Loucy (cell line): ENCODE measurements at regions not wholly inside any gene's neighbourhood (a gene's known extent, or its start where the extent isn't known, plus 50 kb on each side); places are given as distances from the start of the nearest gene placed in this dataset.

Experiments used
- H2AFZ ChIP-seq: fragments of 200-600 bp; sonication (generic); 2 replicates; pipeline ENCODE4 v1.6.0; 2016; ENCODE audit warnings: antibody characterized with exemption, mild to moderate bottlenecking, low read length, moderate library complexity
- H3F3A ChIP-seq: fragments of 200-600 bp; 2 replicates; pipeline ENCODE4 v1.6.0; 2016; ENCODE audit warnings: antibody characterized with exemption, low read depth, mild to moderate bottlenecking
- H3K27me3 ChIP-seq: fragments of 200-600 bp; sonication (generic); 2 replicates; pipeline ENCODE4 v1.6.1; 2014; ENCODE audit warnings: low read length, mild to moderate bottlenecking; ENCODE audit not compliant: insufficient read depth, poor library complexity, severe bottlenecking
- H3K36me3 ChIP-seq: fragments of 200-600 bp; sonication (generic); 2 replicates; pipeline ENCODE4 v1.6.1; 2016; ENCODE audit warnings: low read length; ENCODE audit not compliant: insufficient read depth
- H3K4me1 ChIP-seq: fragments of 200-600 bp; sonication (generic); 2 replicates; pipeline ENCODE4 v1.5.1; 2014; ENCODE audit warnings: low read length, mild to moderate bottlenecking; ENCODE audit not compliant: insufficient read depth, poor library complexity, severe bottlenecking
- H3K4me2 ChIP-seq: fragments of 200-600 bp; sonication (generic); 2 replicates; pipeline ENCODE4 v1.6.0; 2014; ENCODE audit warnings: antibody characterized with exemption, low read length, low read depth, mild to moderate bottlenecking; ENCODE audit not compliant: poor library complexity, severe bottlenecking
- H3K4me3 ChIP-seq: fragments of 200-600 bp; sonication (generic); 2 replicates; pipeline ENCODE4 v1.5.1; 2014; ENCODE audit warnings: low read length, mild to moderate bottlenecking, mixed read lengths; ENCODE audit not compliant: poor library complexity, severe bottlenecking
- H3K79me2 ChIP-seq: fragments of 200-600 bp; sonication (generic); 2 replicates; pipeline ENCODE4 v1.6.1; 2014; ENCODE audit warnings: low read length; ENCODE audit not compliant: insufficient read depth
- H3K9ac ChIP-seq: fragments of 200-600 bp; sonication (generic); 2 replicates; pipeline ENCODE4 v1.6.0; 2014; ENCODE audit warnings: mild to moderate bottlenecking, low read depth, low read length, moderate library complexity; ENCODE audit not compliant: poor library complexity, severe bottlenecking
- H3K9me2 ChIP-seq: fragments of 200-600 bp; sonication (generic); replicated peaks from 2 replicates; pipeline ENCODE4 v1.6.1; 2016; ENCODE audit warnings: low read depth, low read length, mixed read lengths
- H3K9me3 ChIP-seq: fragments of 200-600 bp; sonication (generic); 2 replicates; pipeline ENCODE4 v1.6.1; 2014; ENCODE audit warnings: mild to moderate bottlenecking, antibody characterized with exemption, low read length, low read depth; ENCODE audit not compliant: insufficient read depth
- H4K20me1 ChIP-seq: fragments of 200-600 bp; sonication (generic); 2 replicates; pipeline ENCODE4 v1.6.0; 2014; ENCODE audit warnings: antibody characterized with exemption, low read length, mild to moderate bottlenecking; ENCODE audit not compliant: insufficient read depth, poor library complexity, severe bottlenecking
- EZH2phosphoT487 ChIP-seq: fragments of 200-600 bp; IDR thresholded peaks from 2 replicates; pipeline ENCODE4 v1.6.1; 2018; ENCODE audit warnings: antibody characterized with exemption, mild to moderate bottlenecking, moderate library complexity, borderline replicate concordance
- TF ChIP-seq, protein P1 (sequence below): fragments of 200-600 bp; sonication (generic); conservative IDR thresholded peaks from 2 replicates; pipeline ENCODE4 v1.5.1; 2014; ENCODE audit warnings: mild to moderate bottlenecking, antibody characterized with exemption, low read length

DNA sequence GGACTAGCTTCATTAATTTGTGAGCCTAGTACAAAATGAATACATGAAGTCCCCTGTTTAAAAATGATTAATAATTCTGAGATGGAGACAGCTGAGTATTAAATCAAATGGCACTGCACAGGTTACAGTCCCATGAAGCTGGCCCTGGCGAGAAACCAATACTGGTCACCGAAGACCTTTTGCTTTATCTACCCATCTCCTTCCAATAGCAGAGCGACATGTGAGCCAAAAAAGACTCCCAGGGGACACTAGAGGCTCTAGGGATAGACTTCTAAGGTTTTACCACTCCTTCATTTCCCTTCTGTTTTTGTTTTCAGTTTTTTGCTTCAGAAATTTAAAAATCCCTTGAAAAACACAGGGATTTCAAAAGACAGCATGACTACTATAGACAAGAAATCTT lies 97.0 kb upstream of the CCSER1 start:
- H3K79me2 ChIP-seq: no peaks in the 10 kb centered on the region
- TF ChIP-seq EZH2phosphoT487: no peak
- TF ChIP-seq, protein P1, sequence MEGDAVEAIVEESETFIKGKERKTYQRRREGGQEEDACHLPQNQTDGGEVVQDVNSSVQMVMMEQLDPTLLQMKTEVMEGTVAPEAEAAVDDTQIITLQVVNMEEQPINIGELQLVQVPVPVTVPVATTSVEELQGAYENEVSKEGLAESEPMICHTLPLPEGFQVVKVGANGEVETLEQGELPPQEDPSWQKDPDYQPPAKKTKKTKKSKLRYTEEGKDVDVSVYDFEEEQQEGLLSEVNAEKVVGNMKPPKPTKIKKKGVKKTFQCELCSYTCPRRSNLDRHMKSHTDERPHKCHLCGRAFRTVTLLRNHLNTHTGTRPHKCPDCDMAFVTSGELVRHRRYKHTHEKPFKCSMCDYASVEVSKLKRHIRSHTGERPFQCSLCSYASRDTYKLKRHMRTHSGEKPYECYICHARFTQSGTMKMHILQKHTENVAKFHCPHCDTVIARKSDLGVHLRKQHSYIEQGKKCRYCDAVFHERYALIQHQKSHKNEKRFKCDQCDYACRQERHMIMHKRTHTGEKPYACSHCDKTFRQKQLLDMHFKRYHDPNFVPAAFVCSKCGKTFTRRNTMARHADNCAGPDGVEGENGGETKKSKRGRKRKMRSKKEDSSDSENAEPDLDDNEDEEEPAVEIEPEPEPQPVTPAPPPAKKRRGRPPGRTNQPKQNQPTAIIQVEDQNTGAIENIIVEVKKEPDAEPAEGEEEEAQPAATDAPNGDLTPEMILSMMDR: no peak
- no peaks in the 10 kb centered on the region for H3K9me2 ChIP-seq
- H3K4me1 ChIP-seq: peaks cover 7% of the 10 kb centered on the region
- H3K4me2 ChIP-seq: no peak overlapping the region
- H3F3A ChIP-seq: no peaks in the 10 kb centered on the region
- no peaks in the 10 kb centered on the region for H3K27me3 ChIP-seq
- no peak overlapping the region for H3K4me3 ChIP-seq
- H3K9me3 ChIP-seq: no peaks in the 10 kb centered on the region
- no peaks in the 10 kb centered on the region for H3K36me3 ChIP-seq
- no peaks in the 10 kb centered on the region for H4K20me1 ChIP-seq
- H2AFZ ChIP-seq: peak overlapping the region; percentile 57; the same call in 1 of the 2 replicates
- H3K9ac ChIP-seq: no peak overlapping the region

DNA sequence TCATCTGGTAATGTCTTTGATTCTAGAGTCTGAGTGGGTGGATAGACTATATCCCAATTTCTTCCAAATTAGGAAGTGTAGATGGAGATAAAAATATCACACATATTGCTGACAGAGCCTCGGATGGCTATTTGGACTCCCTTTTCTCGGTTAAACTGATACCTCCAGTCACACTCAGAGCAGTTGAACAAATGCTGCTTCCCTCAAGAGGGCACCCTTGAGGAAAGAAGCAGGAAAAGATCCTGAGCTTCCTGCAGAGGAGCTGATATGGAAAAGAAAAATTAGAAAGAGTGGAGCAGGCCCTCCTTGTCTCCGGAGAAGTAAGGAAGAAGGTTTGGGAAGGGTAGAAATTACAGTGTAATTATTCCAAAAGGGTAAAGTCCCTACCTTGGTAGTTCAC lies 96.2 kb upstream of the CCSER1 start:
- no peaks in the 10 kb centered on the region for H3K9me2 ChIP-seq
- no peak overlapping the region for H3K4me3 ChIP-seq
- H4K20me1 ChIP-seq: no peaks in the 10 kb centered on the region
- no peak overlapping the region for H2AFZ ChIP-seq
- peaks cover 7% of the 10 kb centered on the region for H3K4me1 ChIP-seq
- H3F3A ChIP-seq: no peaks in the 10 kb centered on the region
- H3K4me2 ChIP-seq: no peak overlapping the region
- no peaks in the 10 kb centered on the region for H3K79me2 ChIP-seq
- TF ChIP-seq, protein P1: peak; percentile 22; the same call in 1 of the 2 replicates
- TF ChIP-seq EZH2phosphoT487: no peak
- no peak overlapping the region for H3K9ac ChIP-seq
- H3K27me3 ChIP-seq: no peaks in the 10 kb centered on the region
- H3K9me3 ChIP-seq: no peaks in the 10 kb centered on the region
- H3K36me3 ChIP-seq: no peaks in the 10 kb centered on the region

DNA sequence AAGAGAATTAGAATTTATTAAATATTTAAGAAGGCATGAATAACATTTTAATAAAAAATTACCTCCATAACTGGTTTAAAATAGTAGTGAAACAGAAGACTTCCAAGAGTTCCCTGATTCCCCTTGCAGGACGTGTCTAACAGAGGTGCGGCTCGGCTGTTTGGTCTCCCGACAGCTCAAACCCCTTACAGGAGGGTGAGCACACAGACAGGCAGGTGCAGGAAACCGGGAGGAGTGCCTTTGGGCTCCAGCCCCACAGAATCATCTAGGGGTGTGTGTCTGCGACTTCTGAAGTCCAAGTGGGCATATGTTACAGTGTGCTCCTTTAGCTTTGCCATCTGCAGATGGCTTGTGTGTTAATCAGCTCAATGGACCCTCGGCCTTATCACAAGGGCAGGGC lies 88.1 kb upstream of the CCSER1 start:
- TF ChIP-seq EZH2phosphoT487: no peak
- no peaks in the 10 kb centered on the region for H3K36me3 ChIP-seq
- H3K4me3 ChIP-seq: no peak overlapping the region

DNA sequence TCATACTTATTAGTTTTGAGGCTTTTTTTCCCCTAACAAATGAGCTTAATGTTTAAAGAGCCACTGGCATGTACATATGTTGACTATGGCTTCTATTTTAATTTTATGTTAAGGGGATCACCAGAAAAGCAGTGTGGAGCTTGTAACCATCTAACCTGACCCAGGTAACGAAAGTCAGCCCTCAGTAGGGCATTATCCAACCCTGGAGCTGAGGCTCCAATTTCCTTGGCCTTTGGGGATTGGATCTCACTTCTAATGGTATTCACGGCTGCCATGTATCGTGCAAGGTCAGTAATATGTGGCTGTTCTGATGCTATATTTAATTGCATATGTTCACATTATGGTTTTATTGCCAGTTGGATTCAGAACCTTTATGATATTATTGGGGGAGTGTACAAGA lies 75.2 kb upstream of the CCSER1 start:
- Histone ChIP-seq H3K4me3 (no peak overlapping the region), H4K20me1 (no peaks in the 10 kb centered on the region), H3K4me2 (no peak overlapping the region), H3K4me1 (no peaks in the 10 kb centered on the region), H3K36me3 (no peaks in the 10 kb centered on the region), H3K9me3 (no peaks in the 10 kb centered on the region), H3K9me2 (no peaks in the 10 kb centered on the region), H2AFZ (no peak overlapping the region), H3F3A (no peaks in the 10 kb centered on the region), H3K79me2 (no peaks in the 10 kb centered on the region), H3K9ac (no peak overlapping the region), H3K27me3 (no peaks in the 10 kb centered on the region)
- TF ChIP-seq, protein P1: no peak
- no peak for TF ChIP-seq EZH2phosphoT487

More for the DNA sequence above, 88.1 kb upstream of the CCSER1 start:
- H3K79me2 ChIP-seq: no peaks in the 10 kb centered on the region
- H3K27me3 ChIP-seq: no peaks in the 10 kb centered on the region
- H3K9me3 ChIP-seq: no peaks in the 10 kb centered on the region
- no peaks in the 10 kb centered on the region for H3F3A ChIP-seq
- H3K4me2 ChIP-seq: no peak overlapping the region
- H3K4me1 ChIP-seq: no peaks in the 10 kb centered on the region
- H3K9me2 ChIP-seq: no peaks in the 10 kb centered on the region
- no peak overlapping the region for H3K9ac ChIP-seq
- H2AFZ ChIP-seq: no peak overlapping the region
- H4K20me1 ChIP-seq: no peaks in the 10 kb centered on the region
